Amniotic stem cell (primary cell): ENCODE measurements at regions not wholly inside any gene's neighbourhood (a gene's known extent, or its start where the extent isn't known, plus 50 kb on each side); places are given as distances from the start of the nearest gene placed in this dataset.
"Not testable (repeated sequence)": the region's sequence is repeated elsewhere in the genome, so short reads cannot be mapped to it uniquely, and the experiment has no call there.

Source experiments
- DNase-seq: peaks from one replicate; lab custom pipeline; 2025; lab: John Stamatoyannopoulos, UW

DNA sequence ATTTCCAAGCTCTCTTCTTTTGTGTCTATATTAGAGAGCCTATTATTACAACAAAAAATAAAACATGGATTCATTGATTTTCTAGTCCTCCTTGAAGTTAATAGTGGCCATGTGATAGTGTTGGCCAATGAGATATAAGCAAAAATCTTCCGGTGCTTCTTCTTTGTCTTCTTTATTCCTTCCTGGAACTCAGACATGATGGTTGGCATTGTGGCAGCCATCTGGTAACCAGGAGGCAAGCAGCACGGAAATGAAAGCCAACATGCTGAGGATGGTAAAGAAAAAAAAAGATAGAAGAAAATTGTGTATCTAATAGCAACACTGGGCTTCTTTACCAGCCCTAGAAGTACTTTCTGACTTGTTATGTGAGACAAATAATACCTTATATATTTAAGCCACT lies 50.8 kb upstream of the SEL1L start:
- no peak for DNase-seq

GRCh38 chr14:81589381-81590065 lies 55.9 kb upstream of the SEL1L start:
- no peak for DNase-seq

DNA sequence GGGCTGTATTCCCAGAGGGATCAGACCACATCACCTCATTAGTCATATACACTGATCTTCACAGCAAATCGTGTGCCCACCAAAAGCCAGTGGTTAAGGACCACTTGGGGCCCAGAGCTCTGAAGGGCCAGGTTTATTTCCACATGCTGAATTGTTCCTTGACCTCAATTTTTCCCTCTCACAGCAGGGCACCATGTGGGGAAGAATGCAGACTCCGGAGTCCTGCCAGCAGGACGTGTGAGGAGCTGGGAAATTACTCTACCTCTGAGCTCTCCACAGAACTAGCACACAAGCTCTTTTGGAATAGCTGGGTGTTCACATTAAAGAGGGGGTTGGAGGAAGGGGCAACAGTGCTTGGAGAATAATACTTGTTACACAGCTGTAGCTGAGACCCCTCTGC lies 57.6 kb upstream of the SEL1L start:
- DNase-seq: no peak

GRCh38 chr14:81594012-81594411 lies 60.4 kb upstream of the SEL1L start:
- no peak for DNase-seq

DNA sequence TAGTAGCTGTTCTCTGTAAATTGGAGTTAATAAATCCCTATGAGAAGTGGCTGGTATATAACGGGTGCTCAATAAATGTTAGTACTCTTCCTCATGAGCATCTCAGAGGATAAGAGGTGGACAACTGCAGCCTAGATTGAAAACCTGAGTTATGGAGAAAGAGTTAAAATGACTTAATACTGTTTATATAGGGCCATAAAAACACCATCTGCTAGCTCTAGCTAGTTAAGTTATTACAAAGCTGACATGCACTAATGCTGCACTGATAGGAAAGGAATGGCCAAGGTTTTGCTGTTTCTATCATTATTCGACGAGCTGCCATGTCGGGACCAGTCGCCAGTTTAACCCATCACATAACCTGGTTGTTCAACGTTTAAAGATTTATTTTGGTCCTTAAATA lies 72.0 kb upstream of the SEL1L start:
- no peak for DNase-seq

DNA sequence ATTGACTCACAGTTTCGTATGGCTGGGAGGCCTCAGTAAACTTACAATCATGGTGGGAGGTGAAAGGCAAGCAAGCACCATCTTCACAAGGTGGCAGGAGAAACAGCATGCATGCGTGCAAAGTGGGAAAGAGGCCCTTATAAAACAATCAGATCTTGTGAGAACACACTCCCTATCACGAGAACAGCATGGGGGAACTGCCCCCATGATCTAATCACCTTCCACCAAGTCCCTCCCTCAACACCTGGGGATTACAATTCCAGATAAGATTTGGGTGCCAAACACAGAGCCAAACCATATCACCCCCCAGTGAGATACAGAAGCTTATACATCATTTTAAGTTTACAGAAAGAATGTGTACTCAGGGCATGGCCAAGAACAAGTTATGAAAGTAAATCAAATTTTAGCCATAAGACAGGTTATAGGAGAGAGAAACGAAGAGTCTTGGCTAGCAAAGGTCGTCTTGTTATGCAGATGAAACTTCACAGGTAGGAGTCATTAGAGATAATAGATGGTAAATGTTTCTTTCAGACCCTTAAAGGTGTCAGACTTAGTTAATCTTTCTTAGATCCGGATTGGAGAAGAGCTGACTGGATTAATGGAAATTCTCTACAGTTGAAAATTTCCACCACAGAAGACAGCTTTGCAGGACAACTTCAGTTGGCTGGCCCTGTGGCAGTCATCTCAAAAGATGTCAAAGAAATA lies 79.8 kb upstream of the SEL1L start:
- DNase-seq: no peak

- DNase-seq: not testable (repeated sequence)
These were observed 80.6 kb upstream of the SEL1L start for GRCh38 chr14:81614302-81614701.

GRCh38 chr14:81618695-81619094 lies 85.0 kb upstream of the SEL1L start:
- no peak for DNase-seq

DNA sequence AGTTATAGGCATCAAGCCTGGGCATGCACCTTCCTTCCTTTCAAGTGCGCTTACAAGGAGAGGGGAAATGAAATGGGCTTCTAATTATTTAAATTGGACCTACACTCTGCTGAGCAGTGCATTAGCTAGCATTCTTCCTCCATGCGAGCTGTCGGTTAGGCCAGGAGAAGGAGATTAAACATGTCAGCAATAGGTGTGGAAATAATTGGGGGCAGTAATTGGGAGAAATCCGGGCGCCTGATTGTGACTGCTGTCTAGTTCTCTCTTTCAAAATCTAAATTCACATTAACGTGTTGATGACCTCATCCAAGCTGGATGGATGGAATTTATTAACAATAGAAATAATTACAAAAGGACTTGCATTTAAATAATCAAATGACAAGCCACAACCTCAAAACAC lies 86.2 kb upstream of the SEL1L start:
- no peak for DNase-seq

- DNase-seq: not testable (repeated sequence)
These were observed 90.2 kb upstream of the SEL1L start for GRCh38 chr14:81623771-81624396.

DNA sequence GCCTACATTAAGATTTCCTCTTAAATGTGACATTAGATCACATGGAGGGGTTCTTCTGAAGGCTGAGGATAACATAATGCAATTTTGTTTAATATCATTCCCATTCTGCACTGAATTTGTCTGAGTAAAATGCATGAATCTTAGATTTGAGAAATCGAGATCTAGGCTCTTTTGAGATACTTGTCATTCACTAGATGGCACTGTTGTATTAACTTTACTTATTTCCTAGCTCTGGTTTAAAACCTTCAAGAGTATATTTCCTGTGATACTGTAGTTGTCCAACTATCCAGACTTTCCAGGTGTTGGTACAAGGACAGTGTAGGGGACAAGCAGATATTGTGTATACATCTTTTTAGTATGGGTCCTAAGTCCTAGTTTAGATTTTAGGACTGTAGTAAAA lies 91.7 kb upstream of the SEL1L start:
- no peak for DNase-seq

DNA sequence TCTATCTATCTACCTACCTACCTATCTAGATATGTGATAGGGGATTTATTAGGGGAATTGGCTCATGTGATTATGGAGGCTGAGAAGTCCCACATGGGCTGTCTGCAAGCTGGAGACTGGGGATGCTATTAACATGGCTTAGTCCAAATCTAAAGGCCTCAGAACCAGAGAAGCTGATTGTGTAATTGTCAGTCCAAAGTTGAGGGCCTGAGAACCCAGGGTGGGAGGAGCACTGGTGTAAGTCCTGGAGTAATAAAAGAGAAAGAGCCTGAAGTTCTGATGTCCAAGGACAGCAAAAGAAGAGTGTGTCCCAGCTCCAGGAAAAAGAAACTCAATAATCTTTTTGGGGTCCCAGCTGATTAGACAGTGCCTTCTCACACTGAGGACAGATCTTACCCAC lies 98.5 kb upstream of the SEL1L start:
- DNase-seq: no peak

GRCh38 chr14:81633496-81633895 lies 99.8 kb upstream of the SEL1L start:
- no peak for DNase-seq

DNA sequence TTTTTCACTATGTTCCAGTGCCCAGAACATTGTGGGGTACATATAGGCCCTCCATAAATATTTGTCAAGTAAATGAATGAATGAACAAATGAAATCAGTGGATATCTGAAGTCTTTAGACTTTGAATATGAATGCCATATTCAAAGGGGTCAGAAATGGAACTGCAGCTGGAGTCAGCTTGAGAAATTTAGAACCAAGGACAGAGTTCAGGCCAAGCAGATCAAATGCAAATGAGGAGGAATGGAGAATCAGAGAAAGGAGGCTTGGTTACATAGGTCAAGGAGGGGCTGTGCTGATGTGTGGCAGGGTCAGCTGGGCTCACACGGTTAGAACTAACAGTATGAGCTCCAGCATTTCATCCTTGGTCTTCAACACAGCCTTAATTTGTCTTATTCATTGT lies 104.0 kb upstream of the SEL1L start:
- DNase-seq: no peak

- DNase-seq: no peak
These were observed 105.1 kb upstream of the SEL1L start for GRCh38 chr14:81638656-81639280.

DNA sequence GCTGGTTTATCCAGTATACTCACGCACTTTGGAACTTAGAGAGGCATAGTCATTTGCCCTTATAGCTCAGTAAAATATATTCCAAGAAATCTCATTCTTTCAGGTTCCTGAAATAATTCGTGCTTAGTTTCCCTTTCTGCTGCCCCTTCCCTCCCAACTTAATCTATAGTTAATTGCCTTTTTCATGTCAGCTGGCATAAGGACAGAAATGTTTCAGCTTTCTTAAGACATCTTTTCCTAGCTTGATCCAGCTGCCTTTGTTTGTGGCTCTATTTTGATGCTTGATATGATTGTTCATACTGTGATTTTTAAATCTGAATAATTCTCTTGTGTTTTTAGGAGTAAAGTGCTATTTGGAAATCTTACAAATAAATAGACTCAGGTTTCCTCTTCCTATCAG lies 120.0 kb upstream of the SEL1L start:
- DNase-seq: no peak

DNA sequence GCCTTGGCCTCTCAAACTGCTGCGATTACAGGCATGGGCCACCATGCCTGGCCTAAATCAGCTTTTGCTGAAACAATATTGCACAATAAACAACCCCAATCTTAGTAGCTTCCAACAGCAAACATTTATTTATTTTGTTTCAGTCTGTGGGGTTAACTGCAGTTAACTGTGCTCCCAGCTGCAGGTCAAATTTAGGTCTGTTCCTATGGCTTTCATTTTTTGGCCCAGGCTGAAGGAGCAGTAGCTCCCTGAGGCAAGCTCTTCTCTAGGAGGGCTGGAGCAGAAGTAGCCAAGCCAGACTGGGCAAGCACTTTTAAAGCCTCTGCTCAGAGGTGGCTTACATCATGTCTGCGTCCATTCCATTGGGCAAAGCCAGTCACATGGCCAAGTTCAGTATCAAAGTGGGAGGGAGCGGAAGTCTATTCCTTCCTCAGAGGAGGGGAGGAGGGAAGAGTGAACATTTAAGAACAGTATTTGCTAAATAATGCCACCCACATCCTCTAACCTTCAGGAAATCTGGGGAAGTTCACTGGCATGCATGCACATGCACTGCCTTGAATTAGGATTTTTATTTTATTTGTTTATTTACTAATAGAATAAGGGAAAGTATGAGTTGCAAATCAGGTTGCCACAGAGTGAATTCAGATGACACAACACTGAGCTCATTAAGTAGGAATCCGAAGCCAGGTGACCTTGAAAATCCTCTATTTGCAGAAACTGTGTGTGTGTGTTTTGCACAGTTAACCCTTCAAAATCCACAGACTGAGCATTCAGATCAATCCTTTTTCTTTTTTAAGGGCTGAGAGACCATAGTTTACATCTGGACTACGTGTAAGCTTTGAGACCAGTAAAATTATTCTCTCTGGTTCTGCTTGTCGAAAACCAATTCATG lies 122.0 kb upstream of the SEL1L start:
- no peak for DNase-seq

- no peak for DNase-seq
These were observed 123.2 kb upstream of the SEL1L start for GRCh38 chr14:81656811-81657210.

GRCh38 chr14:81662066-81662465 lies 128.4 kb upstream of the SEL1L start:
- DNase-seq: no peak

GRCh38 chr14:81662570-81663197 lies 129.0 kb upstream of the SEL1L start:
- DNase-seq: no peak

- no peak for DNase-seq
These were observed 135.1 kb upstream of the SEL1L start for GRCh38 chr14:81668626-81669274.
